Stimulated activated CD8-positive, alpha-beta memory T cell treated with anti-CD3 and anti-CD28 coated beads, Interleukin-7, amount 100 ng/mL, for 48 hours (primary cell): ENCODE measurements at regions not wholly inside any gene's neighbourhood (a gene's known extent, or its start where the extent isn't known, plus 50 kb on each side); places are given as distances from the start of the nearest gene placed in this dataset.
"Not testable (repeated sequence)": the region's sequence is repeated elsewhere in the genome, so short reads cannot be mapped to it uniquely, and the experiment has no call there.

Source experiments
- DNase-seq, 2 donors: peaks; one replicate each; pipeline ENCODE4 v3.0.0-alpha.2; 2020; ENCODE audit warnings: low read depth in 1 of 2; ENCODE audit errors: extremely low read depth in 1 of 2

GRCh38 chr1:90357995-90358394 is 359.1 kb downstream of the BARHL2 start:
- no peak for DNase-seq

- DNase-seq, result no peak
Observed at GRCh38 chr1:90356991-90357390, 360.1 kb downstream of the BARHL2 start.

- no peak for DNase-seq
Observed at GRCh38 chr1:90356101-90356500, 361.0 kb downstream of the BARHL2 start.

- no peak for DNase-seq
Observed at GRCh38 chr1:90354704-90355103, 359.8 kb downstream of the ZNF326 start.

- DNase-seq, result no peak
Observed at GRCh38 chr1:90351019-90351418, 356.1 kb downstream of the ZNF326 start.

GRCh38 chr1:90349510-90349909 is 354.6 kb downstream of the ZNF326 start:
- DNase-seq, result no peak

GRCh38 chr1:90348934-90349333 is 354.0 kb downstream of the ZNF326 start:
- DNase-seq, result no peak

GRCh38 chr1:90348459-90348858 is 353.5 kb downstream of the ZNF326 start:
- DNase-seq, result not testable (repeated sequence)

GRCh38 chr1:90347366-90347765 is 352.5 kb downstream of the ZNF326 start:
- no peak for DNase-seq

- DNase-seq, result no peak
Observed at GRCh38 chr1:90346757-90347156, 351.8 kb downstream of the ZNF326 start.

GRCh38 chr1:90346349-90346748 is 351.4 kb downstream of the ZNF326 start:
- DNase-seq, result no peak

GRCh38 chr1:90344963-90345730 is 350.2 kb downstream of the ZNF326 start:
- no peak for DNase-seq

- no peak for DNase-seq
Observed at GRCh38 chr1:90341516-90341915, 346.6 kb downstream of the ZNF326 start.

GRCh38 chr1:90340606-90341005 is 345.7 kb downstream of the ZNF326 start:
- no peak for DNase-seq

- DNase-seq, result no peak
Observed at GRCh38 chr1:90339811-90340210, 344.9 kb downstream of the ZNF326 start.

GRCh38 chr1:90336552-90337324 is 341.8 kb downstream of the ZNF326 start:
- no peak for DNase-seq

GRCh38 chr1:90335558-90335957 is 340.6 kb downstream of the ZNF326 start:
- DNase-seq, result no peak

- no peak for DNase-seq
Observed at GRCh38 chr1:90334137-90334536, 339.2 kb downstream of the ZNF326 start.

GRCh38 chr1:90325168-90325567 is 330.3 kb downstream of the ZNF326 start:
- DNase-seq, result no peak

GRCh38 chr1:90322186-90322585 is 327.3 kb downstream of the ZNF326 start:
- no peak for DNase-seq

- DNase-seq, result no peak
Observed at GRCh38 chr1:90319918-90320317, 325.0 kb downstream of the ZNF326 start.

GRCh38 chr1:90318431-90318830 is 323.5 kb downstream of the ZNF326 start:
- no peak for DNase-seq
